ENCODE measurements at regions not wholly inside any gene's neighbourhood (a gene's known extent, or its start where the extent isn't known, plus 50 kb on each side); places are given as distances from the start of the nearest gene placed in this dataset.

DNA sequence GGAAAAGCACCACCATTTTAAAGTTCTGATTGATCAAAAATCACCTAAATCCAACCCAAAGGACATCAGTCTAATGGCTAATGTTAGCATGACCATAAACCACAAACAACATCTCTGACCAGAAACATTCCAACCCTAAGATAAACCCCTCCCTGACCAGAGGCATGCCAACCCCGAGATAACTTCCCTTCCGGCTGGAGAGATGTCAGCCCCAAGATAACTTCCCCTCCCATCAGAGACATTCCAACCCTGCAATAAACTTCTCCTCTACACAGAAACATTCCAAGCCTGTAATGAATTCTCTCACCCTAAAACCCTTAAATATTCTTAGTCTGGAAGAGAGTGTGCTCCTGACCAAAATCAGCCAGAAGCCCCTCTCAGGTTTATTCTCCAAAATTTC, 364.3 kb downstream of the KCNN2 start:
- TF ChIP-seq, protein P1, sequence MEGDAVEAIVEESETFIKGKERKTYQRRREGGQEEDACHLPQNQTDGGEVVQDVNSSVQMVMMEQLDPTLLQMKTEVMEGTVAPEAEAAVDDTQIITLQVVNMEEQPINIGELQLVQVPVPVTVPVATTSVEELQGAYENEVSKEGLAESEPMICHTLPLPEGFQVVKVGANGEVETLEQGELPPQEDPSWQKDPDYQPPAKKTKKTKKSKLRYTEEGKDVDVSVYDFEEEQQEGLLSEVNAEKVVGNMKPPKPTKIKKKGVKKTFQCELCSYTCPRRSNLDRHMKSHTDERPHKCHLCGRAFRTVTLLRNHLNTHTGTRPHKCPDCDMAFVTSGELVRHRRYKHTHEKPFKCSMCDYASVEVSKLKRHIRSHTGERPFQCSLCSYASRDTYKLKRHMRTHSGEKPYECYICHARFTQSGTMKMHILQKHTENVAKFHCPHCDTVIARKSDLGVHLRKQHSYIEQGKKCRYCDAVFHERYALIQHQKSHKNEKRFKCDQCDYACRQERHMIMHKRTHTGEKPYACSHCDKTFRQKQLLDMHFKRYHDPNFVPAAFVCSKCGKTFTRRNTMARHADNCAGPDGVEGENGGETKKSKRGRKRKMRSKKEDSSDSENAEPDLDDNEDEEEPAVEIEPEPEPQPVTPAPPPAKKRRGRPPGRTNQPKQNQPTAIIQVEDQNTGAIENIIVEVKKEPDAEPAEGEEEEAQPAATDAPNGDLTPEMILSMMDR (conservative IDR thresholded peaks at IDR 0.05; ENCODE audit: low read depth, low read length), result no peak
- TF ChIP-seq EZH2 (IDR thresholded peaks at IDR 0.05; ENCODE audit: borderline replicate concordance, low read depth, low read length, poor library complexity, severe bottlenecking), result no peak

Measured in A673 (cell line).